HCT116 (cell line): ENCODE measurements at regions not wholly inside any gene's neighbourhood (a gene's known extent, or its start where the extent isn't known, plus 50 kb on each side); places are given as distances from the start of the nearest gene placed in this dataset.
A peak's percentile ranks its signal among the peaks of the same experiment; 100 is the strongest.

Experiments used
- ATAC-seq: fragments of 200-7000 bp; cut with Tn5 transposase; 2 replicates; pipeline ENCODE4 v1.9.1; 2020; ENCODE audit warnings: mild to moderate bottlenecking, moderate library complexity
- BruUV-seq: library from RNA; stranded (reverse); fragments of 400-500 nt; replicated peaks from 2 replicates; lab custom pipeline; 2021; lab: Mats Ljungman, UMichigan
- CTCF ChIA-PET: fragments of 300-600 bp; sonication (Branson Sonifier 250); formaldehyde crosslinking; loops from one replicate; lab custom pipeline; 2021; ENCODE audit warnings: antibody characterized with exemption; lab: Charles Lee
- POLR2A ChIA-PET: fragments of 300-600, 350-600 bp; sonication (Branson Sonifier 250); formaldehyde crosslinking; loops from one replicate; lab custom pipeline; 2021; ENCODE audit warnings: antibody characterized with exemption; lab: Charles Lee
- RAD21 ChIA-PET, 2 experiments: fragments of 300-600 bp; sonication (Branson Sonifier 250); formaldehyde crosslinking; loops; one replicate each; lab custom pipeline; 2023; ENCODE audit warnings: low total read pairs in 2 of 2; ENCODE audit not compliant: uncharacterized antibody in 2 of 2, unreplicated experiment in 2 of 2, low non-redundant PET in 1 of 2; lab: Charles Lee
- DNase-seq: peaks from one replicate; pipeline ENCODE4 v3.0.0-alpha.2; 2010; ENCODE audit warnings: low read depth, low spot score
- H2AFZ ChIP-seq: fragments of 200-600 bp; shearing (Covaris generic), sonication (generic); 2 replicates; pipeline ENCODE4 v1.6.1; 2017; ENCODE audit warnings: low read depth, mixed run types, mixed read lengths, antibody characterized with exemption, low read length; ENCODE audit not compliant: poor library complexity, severe bottlenecking
- H3K27ac ChIP-seq: 2 replicates; pipeline ENCODE4 v1.5.1; 2012; ENCODE audit warnings: low read depth, low read length
- H3K27me3 ChIP-seq: fragments of 200-600 bp; sonication (generic); 2 replicates; pipeline ENCODE4 v1.6.1; 2016; ENCODE audit warnings: mixed run types, low read length, mixed read lengths; ENCODE audit not compliant: insufficient read depth
- H3K36me3 ChIP-seq, 2 experiments: fragments of 200-500 bp in 1 of 2; fragments of 200-600 bp in 1 of 2; sonication (Bioruptor generic) in 1 of 2; sonication (generic) in 1 of 2; 2 replicates each; pipeline versions ENCODE4 v1.5.1 to v1.6.1; 2014 to 2016; ENCODE audit warnings: low read length in 2 of 2, inconsistent platforms in 1 of 2, mixed read lengths in 1 of 2, mixed run types in 1 of 2; ENCODE audit not compliant: insufficient read depth in 2 of 2, control insufficient read depth in 1 of 2
- H3K4me1 ChIP-seq, 2 experiments: fragments of 200-600 bp in 1 of 2; sonication (generic) in 1 of 2; 2 replicates each; pipeline versions ENCODE4 v1.5.1 to v1.6.1; 2012 to 2017; ENCODE audit warnings: low read length in 2 of 2, inconsistent platforms in 1 of 2, mild to moderate bottlenecking in 1 of 2, mixed read lengths in 1 of 2, mixed run types in 1 of 2, moderate library complexity in 1 of 2; ENCODE audit not compliant: insufficient read depth in 2 of 2, control insufficient read depth in 1 of 2
- H3K4me2 ChIP-seq: fragments of 200-600 bp; sonication (generic); 2 replicates; pipeline ENCODE4 v1.6.1; 2017; ENCODE audit warnings: mixed run types, low read length, mixed read lengths
- H3K4me3 ChIP-seq, 2 experiments: fragments of 200-600 bp in 1 of 2; sonication (generic) in 1 of 2; replicated peaks in 1 of 2; 2 replicates each; pipeline ENCODE4 v1.5.1; 2011 to 2016; ENCODE audit warnings: low read length in 2 of 2, control low read depth in 1 of 2, low read depth in 1 of 2, mild to moderate bottlenecking in 1 of 2, mixed read lengths in 1 of 2, mixed run types in 1 of 2
- H3K79me2 ChIP-seq: fragments of 200-600 bp; sonication (generic); 2 replicates; pipeline ENCODE4 v1.6.1; 2017; ENCODE audit warnings: mild to moderate bottlenecking, mixed run types, low read length, moderate library complexity, mixed read lengths; ENCODE audit not compliant: insufficient read depth
- H3K9ac ChIP-seq: fragments of 200-600 bp; sonication (generic); 2 replicates; pipeline ENCODE4 v1.6.1; 2016; ENCODE audit warnings: low read length, mixed read lengths
- H3K9me2 ChIP-seq: fragments of 200-600 bp; sonication (generic), shearing (Covaris generic); 2 replicates; pipeline ENCODE4 v1.6.1; 2017; ENCODE audit warnings: mixed run types, mild to moderate bottlenecking, moderate library complexity; ENCODE audit not compliant: insufficient read depth
- H3K9me3 ChIP-seq, 2 experiments: fragments of 200-500 bp in 1 of 2; fragments of 200-600 bp in 1 of 2; sonication (Bioruptor generic) in 1 of 2; sonication (generic) in 1 of 2; 2 replicates each; pipeline ENCODE4 v1.6.1; 2014 to 2017; ENCODE audit warnings: low read length in 2 of 2, mixed read lengths in 2 of 2, inconsistent platforms in 1 of 2, low read depth in 1 of 2, mild to moderate bottlenecking in 1 of 2, mixed run types in 1 of 2, moderate library complexity in 1 of 2; ENCODE audit not compliant: control insufficient read depth in 1 of 2, insufficient read depth in 1 of 2
- H4K20me1 ChIP-seq: fragments of 200-600 bp; sonication (generic), shearing (Covaris generic); 2 replicates; pipeline ENCODE4 v1.6.1; 2017; ENCODE audit warnings: mixed run types, mild to moderate bottlenecking, moderate library complexity; ENCODE audit not compliant: insufficient read depth
- CTCF ChIP-seq, 3 experiments: fragments of 200-600 bp in 1 of 3; sonication (generic) in 1 of 3; IDR thresholded peaks in 2 of 3; conservative IDR thresholded peaks in 1 of 3; 2 replicates each; pipeline ENCODE4 v1.5.1; 2012 to 2017; ENCODE audit warnings: low read depth in 2 of 3, low read length in 2 of 3, antibody characterized with exemption in 1 of 3, borderline replicate concordance in 1 of 3, control low read depth in 1 of 3, mild to moderate bottlenecking in 1 of 3, mixed read lengths in 1 of 3, mixed run types in 1 of 3, moderate library complexity in 1 of 3; ENCODE audit not compliant: insufficient read depth in 1 of 3
- FOSL1 ChIP-seq: IDR thresholded peaks from 2 replicates; pipeline ENCODE4 v1.6.1; 2012; ENCODE audit warnings: low read depth
- JUND ChIP-seq: IDR thresholded peaks from 2 replicates; pipeline ENCODE4 v1.6.1; 2012
- REST ChIP-seq: IDR thresholded peaks from 2 replicates; pipeline ENCODE4 v1.6.1; 2012; ENCODE audit warnings: low read depth
- intact Hi-C: fragments of 100-400 bp; cut with micrococcal nuclease; formaldehyde crosslinking; loops from 2 replicates; pipeline ENCODE4 v1.10.0; 2022

- Histone ChIP-seq H2AFZ (no peak overlapping the region), H3K27ac (no peak overlapping the region), H3K4me3 (no peak overlapping the region), H3K4me1 (peaks cover 0 to 11% of the 10 kb centered on the region in 2 experiments; a peak in 2 of 4 replicates), H3K9me2 (no peaks in the 10 kb centered on the region), H4K20me1 (no peaks in the 10 kb centered on the region), H3K27me3 (no peaks in the 10 kb centered on the region), H3K4me2 (no peak overlapping the region), H3K79me2 (no peaks in the 10 kb centered on the region), H3K9ac (no peak overlapping the region), H3K36me3 (no peaks in the 10 kb centered on the region), H3K9me3 (no peaks in the 10 kb centered on the region)
- ChIA-PET RAD21 (no interaction called here), POLR2A (no interaction called here), CTCF (interaction anchor here (0.9 to 1.0 kb wide), 2 partner anchors 9 to 1494 kb away, joined by 3 to 4 read pairs; no protein-coding TSS in a partner anchor)
- DNase-seq, result no peak
- intact Hi-C loops, result no loop called here
- TF ChIP-seq REST, result no peak
- TF ChIP-seq JUND, result no peak
- peak in 2 of 3 experiments; percentile 10 to 19; a peak in 1 of 6 replicates for TF ChIP-seq CTCF (IDR thresholded peaks at IDR 0.05 in 2 of 3, conservative IDR thresholded peaks at IDR 0.05 in 1 of 3; ENCODE audit: borderline replicate concordance in 1 of 3, insufficient read depth in 1 of 3, low read depth in 2 of 3, low read length in 2 of 3)
- no peak for TF ChIP-seq FOSL1
- BruUV-seq, result no TSS peak
- no peak for ATAC-seq
Measured at GRCh38 chr16:55043499-55043898, 112.8 kb downstream of the IRX5 start.
